HG02623 (cell line): ENCODE measurements at regions not wholly inside any gene's neighbourhood (a gene's known extent, or its start where the extent isn't known, plus 50 kb on each side); places are given as distances from the start of the nearest gene placed in this dataset.

Source experiments
- ATAC-seq: cut with Tn5 transposase; IDR thresholded peaks from one replicate; pipeline ENCODE4 v1.9.1; 2021; ENCODE audit warnings: moderate library complexity; ENCODE audit not compliant: unreplicated experiment

- ATAC-seq: no peak
These were observed 614.8 kb upstream of the ZNF717 start for GRCh38 chr3:76400141-76400540.

DNA sequence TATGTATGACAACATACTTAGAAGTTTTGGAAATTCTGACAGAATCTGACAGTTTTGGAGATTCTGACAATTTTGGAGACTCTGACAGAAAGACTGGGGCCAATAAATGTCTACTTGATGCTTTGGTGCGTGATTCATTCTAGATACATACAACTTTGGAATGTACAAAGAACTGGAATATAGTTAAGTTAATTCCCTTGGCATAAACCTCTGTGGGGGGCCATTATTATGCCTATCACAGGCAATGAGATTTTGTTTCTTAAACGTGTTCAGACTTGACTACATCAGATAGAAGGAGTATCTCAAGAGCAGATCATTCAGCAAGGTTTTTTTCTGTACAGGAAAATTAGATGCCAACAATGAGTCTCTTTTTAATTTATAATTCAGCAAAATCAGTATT, 617.6 kb upstream of the ZNF717 start:
- ATAC-seq: no peak

GRCh38 chr3:76403556-76403955, 618.2 kb upstream of the ZNF717 start:
- no peak for ATAC-seq

DNA sequence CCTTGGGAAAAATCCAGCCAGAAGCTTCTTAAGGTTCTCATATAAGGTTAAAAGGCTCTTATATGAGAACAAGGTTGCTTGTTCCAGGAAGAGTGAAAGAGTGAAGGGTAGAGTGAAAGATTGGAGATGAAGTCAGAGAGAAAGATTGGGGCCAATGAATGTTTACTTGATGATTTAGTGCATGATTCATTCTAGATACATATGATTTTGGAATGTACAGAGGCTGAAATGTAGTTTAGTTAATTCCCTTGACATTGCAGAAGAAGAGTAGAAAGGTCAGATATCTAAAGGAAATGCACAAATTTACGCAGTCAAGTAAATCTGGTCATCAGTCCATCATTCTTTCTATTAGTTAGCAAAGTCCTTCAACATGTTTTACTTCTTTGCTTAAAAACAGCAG, 619.8 kb upstream of the ZNF717 start:
- no peak for ATAC-seq

DNA sequence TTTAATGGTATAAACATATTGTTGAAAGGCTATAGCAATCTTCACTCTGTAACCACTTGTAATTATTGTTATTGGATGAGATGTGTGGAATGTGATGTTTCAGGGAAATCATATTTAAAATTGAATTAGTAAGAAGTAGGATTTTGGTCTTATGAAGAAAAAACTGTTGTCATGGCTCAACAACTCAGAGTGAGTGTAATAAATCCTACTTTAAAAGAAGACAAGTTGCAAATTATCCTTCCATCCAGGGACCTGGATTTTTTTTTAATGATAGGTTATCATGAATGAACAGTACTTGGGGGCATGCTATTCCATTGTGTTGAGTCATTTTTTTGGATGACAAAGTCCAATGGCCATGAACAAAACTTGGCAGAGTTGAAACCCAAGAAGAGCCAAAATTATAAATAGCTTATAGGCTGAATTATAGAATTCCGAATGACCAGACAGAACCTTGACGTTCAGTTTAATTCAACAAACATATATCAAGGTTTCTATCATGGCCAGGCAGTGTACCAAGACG, 625.5 kb upstream of the ZNF717 start:
- no peak for ATAC-seq

DNA sequence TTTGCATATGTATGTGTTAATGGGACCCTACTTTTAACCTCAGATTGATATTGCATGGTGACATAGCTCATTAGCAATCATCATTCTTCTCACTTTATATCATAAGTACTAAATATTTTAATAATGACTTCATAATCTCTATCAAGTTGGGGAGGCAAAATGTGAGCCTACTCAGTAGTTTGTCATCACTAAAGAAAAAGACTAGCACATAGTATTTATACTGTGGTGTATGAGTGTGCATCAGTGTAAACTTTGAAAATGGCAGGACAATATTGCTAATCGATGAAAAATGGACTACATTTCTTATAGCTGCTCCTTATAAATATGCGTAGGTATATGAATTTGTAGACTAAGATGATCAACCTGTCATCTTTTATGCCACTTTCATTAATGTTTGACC, 624.5 kb upstream of the ROBO2 start:
- ATAC-seq: no peak

GRCh38 chr3:76429581-76430177, 610.2 kb upstream of the ROBO2 start:
- ATAC-seq: no peak

DNA sequence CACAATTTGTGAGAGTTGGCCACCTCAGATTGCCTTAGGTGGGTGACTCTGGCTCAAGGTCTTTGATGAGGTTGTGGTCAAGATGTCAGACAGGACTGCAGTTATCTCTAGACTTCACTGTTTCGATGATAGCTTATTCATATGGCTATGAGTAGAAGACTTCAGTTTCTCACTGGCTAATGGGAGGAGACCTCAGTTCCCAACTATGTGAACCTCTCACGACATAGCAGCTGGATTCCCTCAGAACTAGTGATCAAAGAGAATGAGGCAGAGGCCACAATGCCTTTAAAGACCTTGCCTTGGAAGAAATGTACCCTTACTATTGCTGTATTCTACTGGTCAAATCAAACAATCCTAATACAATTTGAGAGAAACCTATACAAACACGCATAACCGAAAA, 607.5 kb upstream of the ROBO2 start:
- no peak for ATAC-seq

- ATAC-seq: no peak
These were observed 603.0 kb upstream of the ROBO2 start for GRCh38 chr3:76436894-76437293.

- no peak for ATAC-seq
These were observed 600.9 kb upstream of the ROBO2 start for GRCh38 chr3:76438971-76439370.

DNA sequence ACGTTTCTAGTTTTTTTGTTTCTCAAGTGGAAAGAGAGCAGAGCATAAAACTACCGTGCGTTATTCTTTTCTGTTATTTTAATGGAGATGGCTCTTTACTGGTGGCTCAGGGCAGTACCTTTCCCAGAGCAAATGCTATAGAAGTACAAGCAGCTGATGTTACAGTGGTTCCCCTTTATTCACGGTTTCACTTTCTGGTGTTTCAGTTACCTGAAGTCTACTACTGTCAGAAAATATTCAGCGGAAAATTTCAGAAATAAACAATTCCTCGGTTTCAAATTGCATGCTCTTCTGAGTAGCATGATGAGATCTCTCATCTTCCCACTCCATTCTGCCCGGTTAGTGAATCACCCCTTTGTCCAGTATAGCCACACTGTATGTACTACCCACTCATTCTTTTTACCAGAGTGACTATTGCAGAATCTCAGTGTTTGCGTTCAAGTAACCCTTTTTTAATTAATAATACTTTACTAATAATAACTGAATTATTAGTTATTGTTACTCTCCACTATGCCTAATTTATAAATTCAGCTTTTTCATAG, 597.5 kb upstream of the ROBO2 start:
- ATAC-seq: no peak

GRCh38 chr3:76456322-76456721, 583.6 kb upstream of the ROBO2 start:
- ATAC-seq: no peak

DNA sequence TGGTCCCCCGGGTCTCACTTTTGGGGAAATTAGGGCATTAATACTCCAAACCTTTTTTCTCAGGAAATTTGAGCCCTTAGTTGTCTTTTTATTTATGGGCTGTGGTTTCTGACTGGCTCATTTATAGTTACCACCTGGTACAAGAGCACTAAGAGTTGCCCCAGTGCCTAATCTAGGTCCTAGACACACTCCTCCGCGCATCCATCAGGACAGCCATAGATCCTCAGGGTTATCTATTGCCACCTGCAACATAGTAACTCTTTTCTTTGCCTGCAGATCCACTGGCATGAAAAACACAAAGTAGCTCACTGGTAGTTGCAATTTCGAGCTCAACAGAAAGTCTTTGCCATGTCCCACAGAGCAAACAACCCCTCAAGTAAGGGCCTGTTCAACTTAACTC, 576.4 kb upstream of the ROBO2 start:
- no peak for ATAC-seq

- no peak for ATAC-seq
These were observed 569.6 kb upstream of the ROBO2 start for GRCh38 chr3:76470285-76470684.

DNA sequence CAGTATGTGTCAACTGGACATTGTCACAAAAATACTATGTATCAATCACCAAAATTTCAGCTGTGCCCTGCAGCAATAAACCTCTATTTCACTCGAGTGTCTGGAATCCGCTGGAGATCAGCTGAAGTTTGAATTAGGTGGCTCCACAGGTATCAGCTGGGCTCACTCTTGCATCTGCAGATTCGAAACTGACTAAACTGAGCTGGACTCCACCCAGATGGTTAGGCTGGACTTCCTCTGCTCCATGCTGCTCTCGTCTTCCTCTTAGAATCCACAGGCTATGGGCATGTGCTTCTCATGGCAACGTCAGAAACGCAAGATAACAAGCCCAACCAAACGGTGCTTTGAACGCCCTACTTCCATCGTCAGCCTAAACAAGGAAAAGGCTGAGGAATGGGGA, 565.3 kb upstream of the ROBO2 start:
- no peak for ATAC-seq

- no peak for ATAC-seq
These were observed 560.7 kb upstream of the ROBO2 start for GRCh38 chr3:76479161-76479650.

- ATAC-seq: no peak
These were observed 557.4 kb upstream of the ROBO2 start for GRCh38 chr3:76482510-76482909.

DNA sequence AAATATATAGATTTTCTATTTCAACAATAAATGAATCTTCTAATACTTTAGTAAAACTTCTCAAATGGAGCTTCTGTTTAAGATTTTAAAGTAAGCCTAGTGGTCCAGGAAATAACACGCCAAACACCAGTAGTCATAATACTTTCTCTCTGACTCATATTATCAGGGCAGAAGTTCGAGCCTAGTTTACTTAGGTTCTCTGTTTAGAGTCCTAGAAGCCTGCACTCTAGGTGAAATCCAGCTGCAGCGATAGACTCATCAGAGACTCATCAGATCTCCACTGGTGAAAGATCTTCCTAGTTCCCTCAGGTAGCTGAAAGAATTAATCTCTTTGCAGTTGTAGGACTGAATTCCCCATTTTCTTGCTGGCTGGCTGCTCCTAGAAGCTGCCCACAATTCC, 552.5 kb upstream of the ROBO2 start:
- no peak for ATAC-seq

DNA sequence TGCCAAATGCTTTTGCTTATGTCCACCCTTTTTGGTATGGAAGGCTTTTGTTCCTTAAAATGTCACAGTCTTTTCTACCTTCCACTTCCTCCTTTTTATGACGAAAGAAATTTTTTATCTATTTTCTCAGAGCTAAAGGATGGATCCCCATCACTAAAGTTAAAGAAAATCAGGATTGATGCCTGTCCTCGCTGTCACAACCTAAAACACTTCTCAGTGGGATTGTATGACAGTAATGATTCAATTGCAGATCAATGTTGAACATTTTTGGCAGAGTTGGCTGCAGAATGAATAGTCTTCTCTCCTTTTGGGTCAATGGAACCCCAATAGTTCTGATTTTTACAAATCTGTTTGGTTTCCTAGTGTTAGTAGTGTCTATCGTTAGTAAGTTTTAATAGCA, 549.8 kb upstream of the ROBO2 start:
- ATAC-seq: no peak

DNA sequence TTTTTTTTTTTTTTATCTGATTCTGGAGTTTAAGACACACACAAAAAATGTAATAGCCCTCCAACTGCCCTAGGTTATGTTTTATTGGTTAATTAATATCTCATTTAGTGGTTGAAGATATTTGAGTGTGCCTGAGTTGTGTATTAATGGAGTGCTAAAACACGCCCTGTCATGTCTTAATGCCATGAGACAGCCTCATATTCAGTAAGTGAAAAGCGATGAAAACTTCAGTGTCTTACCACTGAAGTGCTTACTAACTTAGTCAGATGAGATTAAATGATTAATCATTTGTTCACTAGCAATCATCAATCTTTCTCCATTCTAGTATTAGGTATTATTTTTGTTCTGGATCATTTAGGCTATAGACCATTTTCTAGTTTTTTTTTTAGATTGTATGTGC, 544.7 kb upstream of the ROBO2 start:
- ATAC-seq: no peak

GRCh38 chr3:76497636-76498035, 542.3 kb upstream of the ROBO2 start:
- ATAC-seq: no peak

DNA sequence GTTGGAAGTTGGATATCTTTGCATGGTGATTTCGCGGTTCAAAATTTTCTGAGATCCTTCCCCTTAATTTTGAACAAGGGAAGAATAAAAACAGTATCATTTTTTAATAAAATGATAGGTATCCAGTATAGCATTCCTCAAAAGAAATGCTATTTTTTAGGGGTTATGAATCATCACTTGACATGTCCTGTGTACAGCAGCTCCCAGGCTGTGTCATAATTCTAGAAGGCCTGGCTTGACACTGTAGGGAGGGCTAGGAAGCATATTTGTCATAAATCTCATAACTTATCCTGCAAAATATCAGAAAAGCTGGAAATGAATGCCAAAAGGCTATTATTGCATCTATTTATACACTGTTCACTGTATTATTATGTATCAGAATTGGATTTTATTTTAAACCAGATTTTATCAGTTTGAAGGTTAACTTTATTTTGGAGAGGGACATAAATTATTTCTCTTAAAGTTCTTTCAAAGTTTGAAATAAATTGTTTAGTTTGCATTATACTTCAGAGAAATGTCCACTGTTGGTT, 539.1 kb upstream of the ROBO2 start:
- ATAC-seq: no peak

DNA sequence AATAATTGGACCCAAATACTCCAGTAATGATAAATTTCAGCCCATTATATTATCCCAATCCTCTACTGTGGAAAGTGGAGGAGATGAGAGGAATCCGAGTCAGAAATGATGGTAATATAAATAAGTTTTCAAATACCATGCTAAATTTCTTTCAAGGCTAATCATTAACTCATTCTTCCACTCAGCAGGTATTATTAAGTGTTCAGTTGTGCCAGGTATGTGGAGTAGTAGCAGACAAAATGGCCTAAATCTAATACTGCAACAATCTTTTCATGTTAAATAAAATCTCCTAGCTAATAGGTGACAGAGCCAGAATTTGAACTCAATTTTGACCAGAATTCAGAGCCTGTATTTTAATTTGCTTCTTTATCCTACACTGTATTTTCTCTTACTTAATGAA, 538.6 kb upstream of the ROBO2 start:
- no peak for ATAC-seq
